ENCODE measurements at regions not wholly inside any gene's neighbourhood (a gene's known extent, or its start where the extent isn't known, plus 50 kb on each side); places are given as distances from the start of the nearest gene placed in this dataset.
"Not testable (repeated sequence)": the region's sequence is repeated elsewhere in the genome, so short reads cannot be mapped to it uniquely, and the experiment has no call there.

GRCh38 chr14:105740961-105741360, 214.6 kb downstream of the TMEM121 start:
- DNase-seq, result not testable (repeated sequence)

- not testable (repeated sequence) for DNase-seq
Measured at GRCh38 chr14:105741707-105742530, 215.5 kb downstream of the TMEM121 start.

- no peak for DNase-seq
Measured at GRCh38 chr14:105742531-105742848, 216.1 kb downstream of the TMEM121 start.

- DNase-seq, result not testable (repeated sequence)
Measured at GRCh38 chr14:105742904-105743701, 216.7 kb downstream of the TMEM121 start.

GRCh38 chr14:105744213-105744787, 217.9 kb downstream of the TMEM121 start:
- DNase-seq, result not testable (repeated sequence)

- no peak for DNase-seq
Measured at GRCh38 chr14:105745433-105746123, 219.2 kb downstream of the TMEM121 start.

GRCh38 chr14:105746124-105746514, 219.7 kb downstream of the TMEM121 start:
- DNase-seq, result no peak

GRCh38 chr14:105746800-105747502, 220.6 kb downstream of the TMEM121 start:
- DNase-seq, result not testable (repeated sequence)

GRCh38 chr14:105747503-105748203, 221.3 kb downstream of the TMEM121 start:
- DNase-seq, result not testable (repeated sequence)

GRCh38 chr14:105748204-105748578, 221.8 kb downstream of the TMEM121 start:
- no peak for DNase-seq

GRCh38 chr14:105748710-105749109, 222.3 kb downstream of the TMEM121 start:
- not testable (repeated sequence) for DNase-seq

- DNase-seq, result not testable (repeated sequence)
Measured at GRCh38 chr14:105749870-105750541, 223.6 kb downstream of the TMEM121 start.

- DNase-seq, result not testable (repeated sequence)
Measured at GRCh38 chr14:105751291-105751751, 224.9 kb downstream of the TMEM121 start.

- not testable (repeated sequence) for DNase-seq
Measured at GRCh38 chr14:105752420-105752819, 226.0 kb downstream of the TMEM121 start.

- no peak for DNase-seq
Measured at GRCh38 chr14:105760691-105761344, 234.4 kb downstream of the TMEM121 start.

GRCh38 chr14:105761345-105761740, 235.0 kb downstream of the TMEM121 start:
- DNase-seq, result not testable (repeated sequence)

GRCh38 chr14:105761842-105762241, 235.5 kb downstream of the TMEM121 start:
- no peak for DNase-seq

GRCh38 chr14:105762262-105762661, 235.9 kb downstream of the TMEM121 start:
- not testable (repeated sequence) for DNase-seq

- not testable (repeated sequence) for DNase-seq
Measured at GRCh38 chr14:105764254-105764901, 238.0 kb downstream of the TMEM121 start.

Measured in HCEC 1CT (cell line).